Hypothalamus (tissue), 51 donors: ENCODE measurements at regions not wholly inside any gene's neighbourhood (a gene's known extent, or its start where the extent isn't known, plus 50 kb on each side); places are given as distances from the start of the nearest gene placed in this dataset.

Experiments
- DNase-seq, 51 donors: peaks; one replicate each; lab custom pipeline; 2025; lab: John Stamatoyannopoulos, UW

DNA sequence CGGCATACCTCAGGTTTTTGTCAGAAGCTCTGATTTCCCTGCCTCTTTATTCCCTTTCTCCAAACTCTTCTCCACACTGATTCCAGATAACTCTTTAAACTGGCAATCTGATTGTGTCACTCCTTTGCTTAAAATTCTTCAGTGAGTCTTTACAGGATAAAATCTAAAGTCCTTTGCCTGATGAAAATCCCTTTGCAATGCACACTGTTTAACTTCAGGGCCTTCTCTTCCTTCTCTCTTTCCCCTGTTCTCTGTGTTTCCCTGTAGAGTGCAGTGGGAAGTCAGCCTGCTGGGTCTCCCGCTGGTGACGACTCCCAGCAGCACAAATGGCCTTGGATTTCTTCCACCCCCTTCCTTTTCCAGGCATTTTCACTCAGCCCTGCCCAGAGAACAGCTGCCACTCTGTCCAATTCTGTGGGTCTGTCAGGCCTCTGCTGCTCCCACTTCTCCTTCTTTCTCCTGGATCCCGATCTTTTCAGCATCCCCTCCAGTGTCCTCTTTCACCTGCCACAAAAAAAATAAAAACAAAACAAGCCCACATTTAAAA is 189.9 kb upstream of the NWD2 start:
- DNase-seq, result peak in 5 of 51 donors; percentile 1 to 8 (median 2)

DNA sequence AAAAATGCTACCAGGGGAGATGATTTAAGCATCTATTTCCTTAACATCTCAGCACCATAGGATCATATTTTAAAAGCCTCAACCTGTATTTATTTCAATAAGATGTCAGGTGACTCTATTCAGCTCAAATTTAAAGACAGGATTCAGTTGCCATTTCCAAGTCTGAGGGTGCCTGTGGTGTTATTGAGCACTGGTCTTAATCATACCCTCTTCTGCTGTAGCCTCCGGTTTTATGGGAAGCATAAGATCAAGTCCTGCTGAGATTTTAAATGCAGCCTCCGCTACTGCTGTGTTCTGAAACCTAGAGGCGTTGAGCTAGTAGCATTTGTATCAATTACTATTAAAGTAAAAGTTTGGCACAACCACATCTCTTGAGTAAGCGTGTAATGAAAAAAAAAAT is 185.7 kb upstream of the NWD2 start:
- no peak for DNase-seq

DNA sequence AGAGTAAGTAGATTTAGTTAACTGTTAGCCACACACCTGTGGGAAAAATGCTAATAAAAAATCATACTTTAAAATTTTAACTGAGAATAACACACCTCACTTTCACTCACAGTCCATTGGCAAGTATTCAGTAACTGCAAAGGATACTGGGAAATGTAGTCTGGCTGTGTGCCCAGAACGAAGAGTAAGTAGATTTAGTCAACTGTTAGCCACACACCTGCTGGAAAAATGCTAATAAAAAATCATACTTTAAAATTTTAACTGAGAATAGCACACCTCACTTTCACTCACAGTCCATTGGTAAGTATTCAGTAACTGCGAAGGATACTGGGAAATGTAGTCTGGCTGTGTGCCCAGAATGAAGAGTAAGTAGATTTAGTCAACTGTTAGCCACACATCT is 178.4 kb upstream of the NWD2 start:
- DNase-seq, result no peak

DNA sequence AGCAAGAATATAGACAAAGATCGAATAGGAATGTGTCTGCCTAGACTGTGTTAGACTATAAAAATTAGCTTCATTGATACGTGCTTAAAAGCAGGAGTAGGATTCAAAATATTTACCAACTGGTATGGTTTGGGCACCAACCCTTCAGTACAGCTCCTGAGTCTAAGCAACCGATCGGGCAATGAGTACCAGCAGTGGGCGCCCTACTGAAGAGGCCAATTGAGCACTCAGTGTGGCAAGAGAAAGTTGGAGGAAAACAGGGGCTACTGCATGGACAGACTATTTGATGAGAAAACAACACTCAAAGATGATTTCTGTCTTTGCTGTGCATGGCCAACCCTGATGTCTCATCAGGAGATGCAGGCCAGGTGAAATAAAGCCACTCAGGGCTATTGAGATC is 176.0 kb upstream of the NWD2 start:
- DNase-seq, result no peak

DNA sequence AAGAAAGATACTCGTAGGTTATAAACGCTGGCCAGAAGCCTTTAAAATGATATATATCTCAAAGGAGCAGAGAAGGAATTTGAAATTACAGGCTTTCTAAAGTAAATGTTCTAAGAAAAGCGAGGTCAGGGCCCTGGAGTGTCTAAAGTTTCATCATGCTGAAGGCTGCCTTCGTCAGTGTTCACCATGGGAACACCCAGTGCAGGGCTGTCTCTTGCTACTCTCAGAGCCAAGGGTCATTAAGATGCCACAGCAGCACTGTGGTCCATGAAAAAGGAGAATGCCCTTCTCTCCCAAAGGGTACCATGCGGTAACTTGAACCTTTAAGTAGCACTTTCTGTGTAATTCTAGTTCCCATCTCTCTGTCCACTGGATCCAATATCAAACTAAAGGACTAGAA is 174.5 kb upstream of the NWD2 start:
- no peak for DNase-seq

DNA sequence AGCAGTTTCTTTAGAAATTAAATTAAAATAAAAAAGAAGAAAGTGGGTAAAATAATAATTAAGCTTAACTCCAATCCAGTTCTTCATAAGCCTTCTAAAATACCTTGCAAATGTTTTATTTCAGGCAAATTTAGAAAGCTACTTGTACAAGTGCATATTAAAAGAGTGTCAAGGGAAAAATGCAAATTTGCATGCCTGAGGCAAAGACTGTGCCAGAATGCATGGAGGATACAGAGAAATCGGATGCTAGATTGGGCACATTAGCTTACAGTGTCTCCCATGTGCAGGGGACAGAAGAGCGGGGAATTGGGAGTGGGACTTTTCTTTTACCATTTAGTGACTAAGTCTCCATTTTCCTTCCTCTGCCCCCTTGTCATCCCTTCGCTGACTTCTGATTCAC is 173.0 kb upstream of the NWD2 start:
- no peak for DNase-seq

DNA sequence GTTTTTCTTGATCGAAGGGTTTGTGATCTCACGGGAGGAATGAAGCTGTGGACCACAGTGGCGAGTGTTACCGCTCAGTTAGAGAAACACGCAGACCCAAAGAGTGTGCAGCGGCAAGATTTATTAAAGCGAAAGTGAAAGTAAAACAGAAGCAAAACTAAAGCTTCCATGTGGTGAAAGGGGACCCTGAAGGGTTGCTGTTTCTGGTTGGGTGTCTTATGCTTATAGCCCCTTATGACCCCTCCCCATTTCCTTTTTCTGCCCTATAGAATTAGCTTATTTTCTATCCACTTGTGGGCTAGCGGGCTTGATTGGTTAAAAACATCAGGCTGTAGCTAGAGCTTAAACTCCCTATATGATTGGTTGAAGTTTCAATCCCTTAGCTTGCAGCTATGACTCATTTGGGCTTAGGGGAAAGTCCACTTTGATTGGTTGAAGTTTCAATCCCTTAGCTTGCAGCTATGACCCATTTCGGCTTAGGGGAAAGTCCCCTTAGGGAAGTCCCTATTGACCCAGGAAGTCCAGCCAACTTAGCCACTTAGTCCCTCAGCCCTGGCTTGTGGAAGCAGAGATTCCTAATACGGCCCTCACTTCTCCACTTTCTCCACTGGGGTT is 171.2 kb upstream of the NWD2 start:
- DNase-seq, result no peak

DNA sequence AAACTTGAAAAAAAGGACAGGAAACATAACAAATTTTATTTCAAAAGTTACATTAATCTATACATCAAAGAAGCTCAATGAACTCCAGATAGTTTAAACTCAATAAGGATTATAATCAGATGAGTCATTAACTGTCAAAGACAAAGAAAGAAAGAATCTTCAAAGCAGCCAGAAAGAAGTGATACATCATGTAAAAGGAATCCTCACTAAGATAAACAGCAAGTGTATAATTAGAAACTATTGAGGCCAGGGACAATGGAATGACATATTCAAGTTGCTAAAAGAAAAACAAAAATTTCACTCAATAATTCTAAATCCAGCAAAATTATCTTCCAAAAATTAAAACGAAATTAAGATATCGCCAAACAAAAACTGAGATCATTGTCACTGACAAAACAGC is 161.6 kb upstream of the NWD2 start:
- DNase-seq, result no peak

DNA sequence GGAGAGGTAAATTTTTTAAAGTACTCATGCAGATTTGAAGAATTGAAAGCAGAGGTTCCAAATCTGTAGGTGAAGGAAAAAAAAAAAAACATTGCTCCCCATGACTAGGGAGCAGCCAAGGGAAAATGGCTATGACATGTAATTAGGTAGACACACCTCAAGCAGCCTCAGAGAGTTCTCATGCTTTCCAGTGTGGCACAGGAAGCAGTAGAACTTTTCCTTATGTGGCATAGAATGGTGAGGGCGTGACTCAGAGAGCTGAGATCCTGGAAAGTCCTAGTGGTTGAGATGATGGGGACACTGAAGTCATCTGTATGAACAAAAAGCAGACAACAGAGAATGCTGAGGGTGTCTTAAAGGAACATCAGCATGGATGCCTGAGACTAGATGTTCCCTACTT is 148.6 kb upstream of the NWD2 start:
- no peak for DNase-seq

DNA sequence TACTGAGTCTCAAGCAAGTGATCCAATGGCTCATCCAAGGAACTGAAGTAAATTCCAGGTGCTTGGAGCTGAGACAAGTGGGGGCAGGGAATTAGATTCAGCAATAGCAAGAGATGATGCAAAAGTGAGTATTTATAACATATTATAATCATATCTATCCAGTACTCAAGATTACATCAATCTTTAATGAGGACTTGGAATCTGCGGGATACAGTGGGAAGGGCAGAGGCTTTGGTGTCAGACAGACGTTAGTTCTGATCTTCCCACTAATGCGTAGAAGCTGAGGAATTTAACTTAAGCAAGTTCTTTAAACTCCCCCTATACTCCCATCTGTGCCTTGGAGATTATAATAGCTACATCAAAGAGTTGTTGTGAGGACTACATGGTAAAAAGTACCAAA is 143.4 kb upstream of the NWD2 start:
- no peak for DNase-seq

DNA sequence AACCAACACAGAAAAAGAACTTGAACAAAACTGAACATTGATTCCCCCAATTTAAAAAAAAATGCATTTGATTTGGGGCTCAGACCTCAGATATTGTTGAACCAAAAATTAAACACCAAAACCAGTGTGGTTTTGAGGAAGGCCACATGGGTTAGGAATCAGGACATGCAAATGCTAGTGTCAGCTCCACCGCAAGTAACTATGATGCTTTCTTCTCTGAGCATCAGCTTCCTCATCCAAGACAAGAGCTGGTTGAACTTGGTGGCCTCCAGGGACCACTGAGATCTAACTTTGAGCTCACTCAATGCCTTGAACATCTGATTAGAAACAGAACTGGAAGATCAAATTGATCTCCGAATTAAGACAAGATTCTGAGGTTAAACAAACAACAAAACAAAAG is 142.9 kb upstream of the NWD2 start:
- no peak for DNase-seq

DNA sequence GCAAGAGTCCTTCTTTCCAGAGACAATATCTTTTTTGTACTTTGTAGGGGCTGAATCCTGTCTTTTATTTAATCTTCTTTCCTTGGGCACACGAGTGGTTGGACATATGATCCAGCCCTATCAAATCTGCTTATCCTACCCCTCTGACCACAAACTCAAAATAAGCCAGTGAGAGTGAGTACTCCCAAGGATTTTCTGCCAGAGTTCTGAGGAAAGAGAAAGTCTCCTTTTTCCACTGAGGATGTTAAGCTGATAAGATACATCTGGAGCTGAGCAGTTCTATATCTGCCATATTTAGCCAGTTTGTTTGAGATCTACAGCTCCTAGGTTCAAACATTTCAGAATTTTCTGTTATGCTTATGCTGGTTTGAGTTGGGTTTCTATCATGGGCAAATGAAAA is 134.8 kb upstream of the NWD2 start:
- DNase-seq, result no peak

DNA sequence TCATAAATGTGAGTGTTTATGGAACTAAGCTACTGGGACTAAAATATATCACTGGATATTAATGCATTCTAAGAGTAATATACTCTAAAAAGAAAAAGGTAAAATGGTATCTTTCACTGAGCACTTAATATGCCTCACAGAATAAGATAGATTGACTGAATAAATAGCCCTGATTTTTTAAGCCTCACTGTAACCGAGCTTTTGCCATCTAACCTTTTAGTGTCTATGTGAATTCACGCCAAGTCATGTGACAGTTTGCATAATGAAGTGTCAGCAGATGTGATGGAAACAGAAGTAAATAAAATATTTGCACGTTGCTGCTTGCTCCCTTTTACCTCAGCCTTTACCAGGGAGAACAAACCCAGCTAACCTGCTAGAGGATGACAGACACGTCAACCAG is 119.7 kb upstream of the NWD2 start:
- DNase-seq, result no peak

DNA sequence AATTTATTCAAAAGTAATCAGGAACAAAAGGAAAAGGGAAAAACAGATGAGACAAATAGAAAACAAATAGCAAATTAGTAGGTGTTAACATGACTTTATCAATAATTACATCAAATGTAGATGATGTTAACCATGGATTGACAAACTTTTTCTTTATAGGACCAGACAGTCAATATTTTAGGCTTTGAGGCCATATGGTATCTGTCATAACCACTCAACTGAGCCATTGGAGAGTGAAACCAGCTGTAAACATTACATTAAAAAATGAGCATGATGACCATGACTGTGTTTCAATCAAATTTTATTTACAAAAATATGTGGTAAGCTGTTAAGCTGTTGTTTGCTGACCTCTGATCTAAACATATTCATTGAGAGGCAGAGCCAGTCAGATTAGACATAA is 118.5 kb upstream of the NWD2 start:
- DNase-seq, result no peak

DNA sequence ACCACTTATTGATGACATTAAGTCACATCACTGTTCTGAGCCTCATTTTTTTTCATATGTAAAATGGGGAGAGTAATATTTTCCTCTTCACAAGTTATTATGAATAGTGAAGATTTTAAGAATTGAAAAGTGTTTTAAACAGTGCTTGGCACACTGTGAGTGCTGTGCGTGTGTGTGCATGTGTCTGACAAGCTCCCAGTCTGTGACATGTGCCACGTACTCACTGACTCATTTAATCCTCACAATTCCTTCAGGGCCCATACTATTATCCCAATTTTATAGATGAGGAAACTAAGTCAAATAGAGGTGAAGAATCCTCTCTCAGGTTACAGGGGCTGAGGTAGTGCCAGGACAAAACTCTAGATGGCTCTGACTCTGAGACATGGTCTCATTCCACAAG is 114.1 kb upstream of the NWD2 start:
- DNase-seq, result no peak

DNA sequence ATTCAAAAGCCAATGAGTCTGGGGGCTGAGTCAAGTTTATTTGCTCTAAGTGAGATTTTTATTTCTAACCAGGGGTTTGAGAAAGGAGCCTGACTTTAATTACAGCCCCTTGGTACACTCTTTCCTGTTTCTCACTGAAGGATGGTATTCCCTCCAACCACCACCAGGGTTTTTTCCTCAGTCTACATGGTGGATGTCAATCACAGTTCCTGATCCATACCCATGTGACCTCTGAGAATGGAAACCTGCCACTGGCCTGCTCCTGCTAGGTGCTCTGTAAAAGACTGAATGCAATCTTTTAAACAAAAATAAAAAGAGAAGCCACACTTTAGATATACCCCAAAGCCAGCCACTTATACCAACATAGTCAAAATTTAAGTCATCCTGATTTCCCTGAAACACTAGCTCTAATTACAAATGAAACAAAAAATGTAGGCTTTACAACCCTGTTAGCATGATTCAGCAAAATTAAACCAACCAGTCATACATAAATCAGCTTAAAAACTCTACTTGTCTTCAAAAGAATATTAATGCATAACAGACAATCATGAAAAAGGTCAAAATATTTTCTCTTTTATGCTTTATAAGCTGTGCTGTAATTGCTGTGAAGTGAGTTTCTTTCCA is 112.1 kb upstream of the NWD2 start:
- DNase-seq, result no peak

DNA sequence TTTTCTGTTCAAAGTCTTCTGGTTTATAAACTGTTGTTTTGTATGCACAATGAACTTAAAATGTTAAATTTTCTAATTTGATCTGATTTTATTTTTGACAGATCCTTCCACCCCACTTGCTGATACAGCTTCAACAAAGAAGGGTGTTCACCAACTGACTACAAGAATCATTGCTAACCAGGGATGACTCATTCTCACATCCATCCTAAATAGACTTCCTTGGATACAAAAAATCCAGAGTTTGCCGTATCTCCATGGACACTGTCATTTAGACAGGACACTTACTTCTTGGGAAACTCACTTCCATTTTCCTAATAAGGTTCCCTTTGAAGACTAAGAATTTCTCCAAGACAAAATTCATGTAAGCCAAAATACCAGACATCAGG is 111.6 kb upstream of the NWD2 start:
- DNase-seq, result no peak

DNA sequence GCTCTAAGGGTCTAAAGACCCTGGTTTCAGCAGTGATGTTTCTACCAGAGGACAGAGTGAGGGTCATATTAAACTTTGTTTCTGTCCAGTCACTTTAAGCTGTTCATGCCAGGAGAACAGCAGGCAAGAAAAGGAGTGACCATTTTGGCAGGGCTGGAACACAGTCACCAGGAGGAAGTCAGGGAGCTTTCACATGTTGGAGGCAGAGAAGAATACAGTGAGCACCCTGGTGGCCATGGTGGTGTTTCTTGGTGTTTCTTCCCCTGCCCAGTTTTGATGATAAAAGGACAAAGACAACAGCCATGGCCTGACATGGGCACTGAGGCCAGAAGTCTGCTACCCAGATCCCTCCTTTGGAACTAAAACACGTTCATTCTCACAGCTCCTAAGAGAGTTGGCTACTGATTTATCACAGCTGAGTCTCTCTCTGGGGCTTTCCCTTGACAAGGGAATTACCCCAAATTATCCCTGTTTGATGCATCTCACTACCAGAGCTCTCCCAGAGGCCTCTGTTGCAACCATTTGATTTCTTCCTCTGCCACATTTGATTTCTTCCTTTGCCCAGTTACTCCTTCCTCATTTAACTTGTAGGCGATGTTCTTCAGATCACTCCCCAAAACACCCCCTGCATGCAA is 106.4 kb upstream of the NWD2 start:
- no peak for DNase-seq

DNA sequence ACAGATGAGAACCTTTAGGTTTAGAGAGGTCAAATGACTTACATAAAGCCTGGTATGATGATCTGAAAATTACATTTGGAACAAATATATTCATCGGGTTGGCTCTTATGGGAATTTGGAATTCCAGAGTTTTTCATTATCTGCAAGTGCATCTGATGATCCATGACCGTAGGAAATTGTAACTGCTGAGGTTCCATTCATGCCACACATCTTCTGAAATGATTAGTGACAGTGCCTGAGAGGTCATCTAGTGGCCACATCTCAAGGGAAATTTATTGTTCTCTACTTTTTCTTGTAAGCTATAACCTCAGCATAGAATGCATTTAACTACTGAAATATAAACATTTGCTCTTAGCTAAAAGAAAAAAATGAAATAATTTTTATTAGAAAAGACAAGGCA is 105.8 kb upstream of the NWD2 start:
- no peak for DNase-seq

DNA sequence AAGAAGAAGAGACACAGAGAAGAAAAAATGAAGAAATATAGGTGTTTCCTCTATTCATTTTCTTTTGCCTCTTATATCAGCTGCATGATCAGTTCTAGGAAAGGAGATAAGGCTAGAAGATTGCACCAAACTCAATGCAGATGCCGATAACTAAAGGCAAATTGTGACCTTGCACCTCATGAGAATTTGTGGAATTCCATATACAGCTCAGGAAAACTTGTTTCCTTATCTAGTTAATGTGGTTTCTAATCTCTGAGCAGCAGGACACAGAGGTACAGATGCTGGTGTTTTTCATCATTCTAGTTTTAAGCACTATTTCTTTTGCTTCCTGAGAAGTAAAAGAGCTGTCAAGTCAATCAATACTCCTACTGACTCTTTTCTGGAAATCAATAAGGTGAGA is 104.6 kb upstream of the NWD2 start:
- no peak for DNase-seq

DNA sequence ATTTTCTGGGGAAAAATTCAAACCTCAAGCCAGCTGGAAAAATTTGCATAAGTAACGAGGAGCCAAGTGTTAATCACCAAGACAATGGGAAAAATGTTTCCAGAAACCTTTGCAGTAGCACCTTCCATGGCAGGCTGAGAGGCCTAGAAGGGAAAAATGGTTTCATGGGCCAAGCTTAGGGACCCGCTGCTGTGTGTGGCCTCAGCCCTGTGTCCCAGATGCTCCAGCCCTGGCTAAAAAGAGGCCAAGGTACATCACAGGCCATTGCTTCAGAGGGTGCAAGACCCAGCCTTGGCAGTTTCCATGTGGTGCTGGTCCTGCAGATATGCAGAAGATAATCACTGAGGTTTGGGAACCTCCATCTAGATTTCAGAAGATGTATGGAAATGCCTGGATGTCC is 98.3 kb upstream of the NWD2 start:
- no peak for DNase-seq

DNA sequence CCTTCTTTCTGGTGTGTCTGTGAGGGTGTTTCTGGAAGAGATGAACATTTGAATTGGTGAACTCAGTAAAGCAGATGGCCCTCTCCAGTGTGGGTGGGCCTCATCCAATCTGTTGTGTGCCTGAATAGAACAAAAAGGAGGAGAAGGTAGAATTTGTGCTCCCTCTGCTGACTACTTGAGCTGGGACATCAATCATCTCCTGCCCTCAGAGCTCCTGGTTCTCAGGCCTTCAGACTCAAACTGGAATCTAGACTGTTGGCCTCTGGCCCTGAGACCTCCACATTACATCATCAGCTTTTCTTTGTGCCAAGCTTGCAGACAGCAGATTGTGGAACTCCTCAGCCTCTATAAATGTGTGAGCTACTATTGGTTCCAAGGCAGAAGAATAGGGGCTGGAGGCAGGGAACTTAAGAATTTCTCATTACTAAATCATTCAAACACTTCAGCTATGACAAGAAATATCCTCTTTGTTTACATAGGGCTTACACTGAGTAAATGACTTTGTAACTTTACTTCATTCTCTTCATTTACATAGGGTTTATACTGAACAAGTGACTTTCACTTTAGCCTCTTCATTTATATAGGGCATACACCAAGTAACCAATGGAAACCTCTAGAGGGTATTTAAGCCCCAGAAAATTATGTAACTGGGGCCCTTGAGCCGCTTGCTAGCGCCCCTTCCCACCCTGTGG is 86.9 kb upstream of the NWD2 start:
- peak in 2 of 51 donors; percentile 3 to 15 for DNase-seq
